ENCODE measurements at regions not wholly inside any gene's neighbourhood (a gene's known extent, or its start where the extent isn't known, plus 50 kb on each side); places are given as distances from the start of the nearest gene placed in this dataset.
A peak's percentile ranks its signal among the peaks of the same experiment; 100 is the strongest.

DNA sequence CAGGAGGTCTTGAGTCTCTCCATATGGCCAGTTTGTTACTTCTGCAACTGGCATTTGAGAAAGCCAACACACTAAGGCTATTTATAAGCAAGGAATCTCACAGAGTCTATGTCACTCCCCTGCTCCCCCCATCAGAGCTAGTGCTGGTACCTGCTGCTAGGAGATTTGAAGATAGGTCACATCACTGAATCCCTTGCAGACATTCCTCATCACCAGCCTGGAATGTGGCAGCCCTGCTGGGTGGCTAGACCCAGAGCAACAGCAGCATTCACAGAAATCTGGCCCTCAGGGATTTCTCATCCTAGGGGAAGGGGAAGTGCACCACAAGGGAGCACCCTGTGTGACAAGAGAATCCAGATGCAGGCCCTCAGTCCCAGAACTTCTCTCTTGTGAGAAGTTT is 672.1 kb downstream of the HACE1 start:
- DNase-seq, result no peak

DNA sequence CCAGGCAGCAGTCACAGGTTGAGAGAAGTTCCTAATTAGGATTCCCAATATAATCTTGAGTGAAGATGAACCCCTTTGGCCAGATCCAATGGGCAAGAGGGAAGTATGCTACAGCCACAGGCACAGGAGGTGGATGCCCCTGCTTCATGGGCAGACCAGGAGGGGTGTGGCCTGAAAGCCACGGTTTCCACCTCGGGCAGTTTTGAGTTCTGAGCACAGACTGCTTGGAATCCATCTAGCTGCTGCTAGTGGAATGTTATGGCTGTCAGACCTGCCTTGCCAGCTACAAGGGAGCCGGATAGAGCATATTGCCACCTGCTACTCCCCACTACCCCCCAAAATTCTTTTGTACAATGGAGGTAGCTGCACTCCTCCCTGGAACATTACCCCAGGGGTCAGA is 672.9 kb downstream of the HACE1 start:
- DNase-seq, result no peak

DNA sequence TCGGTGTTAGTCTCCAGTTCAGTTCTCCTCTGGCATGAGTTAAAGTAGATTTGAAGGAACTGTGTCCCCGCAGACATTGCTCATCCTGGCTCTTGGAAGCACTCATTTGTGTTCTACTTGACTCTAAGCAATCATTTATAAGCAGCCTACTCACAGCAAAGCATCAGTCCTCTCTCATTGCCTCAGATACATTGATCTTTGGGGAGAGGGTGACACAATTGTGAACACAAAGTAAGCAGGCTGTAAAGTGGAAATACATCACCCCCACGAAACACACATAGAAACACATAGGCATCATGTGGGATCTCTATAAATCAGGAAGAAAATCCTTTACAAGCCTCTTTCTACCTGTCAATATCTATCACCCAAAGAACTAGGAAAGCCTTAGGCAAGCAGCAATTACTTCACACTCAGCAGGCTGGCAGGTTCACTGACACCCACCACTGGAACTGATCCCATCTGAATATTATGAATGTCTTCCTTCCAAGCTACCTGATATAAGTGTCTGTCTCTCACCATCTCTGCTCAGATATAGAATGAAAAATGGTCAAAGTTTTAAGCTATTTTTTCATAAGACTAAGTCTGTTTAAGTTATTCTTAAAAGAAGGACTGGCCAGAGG is 675.8 kb downstream of the HACE1 start:
- DNase-seq, result no peak

DNA sequence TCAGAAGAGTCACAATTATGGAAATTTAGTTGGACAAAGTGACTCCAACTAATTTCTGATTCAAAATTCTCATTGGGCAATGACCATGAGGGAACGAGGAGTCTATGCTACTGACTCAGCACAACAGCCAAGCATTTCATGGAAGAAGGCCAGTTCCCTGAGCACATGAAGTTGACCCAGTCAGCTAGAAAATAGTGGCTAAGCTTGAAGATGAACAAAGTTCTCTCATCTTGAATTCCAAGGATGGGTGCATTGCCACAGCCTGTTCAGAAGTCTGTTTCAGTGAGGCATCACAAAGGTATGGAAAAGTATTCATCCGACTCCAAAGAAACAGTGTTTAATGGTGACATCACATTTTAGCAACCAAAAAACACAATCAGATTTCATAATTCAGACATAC is 676.9 kb downstream of the HACE1 start:
- no peak for DNase-seq

DNA sequence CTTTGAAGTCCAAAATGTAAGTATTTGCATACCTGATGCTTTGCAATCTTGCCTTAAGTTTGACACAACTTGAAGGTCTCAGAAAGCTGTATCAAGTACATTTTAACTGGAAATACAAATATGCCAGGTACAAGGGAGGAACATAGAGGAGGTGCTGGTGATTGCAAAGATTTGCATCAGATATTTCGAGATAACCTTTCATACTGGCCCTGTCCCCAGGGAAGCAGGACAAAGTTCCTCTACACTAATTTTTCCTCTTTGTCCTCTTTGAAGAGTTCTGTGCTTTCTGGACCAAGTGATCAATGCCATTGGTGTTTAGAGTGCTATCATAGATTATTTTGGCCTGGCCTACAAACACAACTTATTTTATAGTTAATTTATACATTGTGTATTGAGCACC is 686.1 kb downstream of the HACE1 start:
- DNase-seq, result no peak

DNA sequence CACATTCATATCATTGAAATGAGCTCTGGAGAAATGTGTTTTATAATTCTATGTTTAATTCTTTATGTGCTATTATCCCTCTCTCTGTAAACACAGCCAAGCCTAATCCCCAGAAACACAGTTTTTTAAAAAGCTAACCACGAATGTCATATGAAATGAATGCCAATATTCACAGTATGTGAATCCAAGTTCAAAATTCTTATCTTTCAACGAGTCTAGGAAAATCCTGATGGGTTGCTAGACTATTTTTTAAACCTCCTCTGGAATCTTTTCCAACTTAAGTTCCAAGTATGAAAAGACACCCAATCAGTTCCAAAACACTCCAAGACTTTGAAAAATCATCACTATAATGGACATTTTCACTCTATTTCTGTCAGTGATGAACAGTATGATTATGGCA is 689.3 kb downstream of the HACE1 start:
- no peak for DNase-seq

DNA sequence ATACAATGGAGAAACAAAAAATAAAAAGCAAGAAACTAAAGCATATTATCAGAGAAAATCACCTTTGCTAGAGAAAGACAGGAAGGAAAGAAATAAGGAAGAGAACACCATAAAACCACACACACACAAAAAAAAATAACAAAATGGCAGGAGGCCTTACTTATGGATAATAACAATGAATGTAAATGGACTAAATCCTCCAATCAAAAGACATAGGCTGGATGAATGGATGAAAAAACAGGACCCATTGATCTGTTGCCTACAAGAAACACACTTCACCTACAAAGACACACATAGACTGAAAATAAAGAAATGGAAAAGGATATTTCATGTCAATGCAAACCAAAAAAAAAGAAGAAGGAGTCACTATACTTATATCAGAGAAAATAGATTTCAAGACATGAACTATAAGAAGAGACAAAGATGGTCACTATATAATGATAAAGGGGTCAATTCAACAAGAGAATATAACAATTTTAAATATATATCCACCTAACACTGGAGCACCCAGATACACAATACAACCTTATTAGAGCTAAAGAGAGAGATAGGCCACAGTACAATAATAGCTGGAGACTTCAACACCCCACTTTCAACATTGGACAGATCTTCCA is 693.6 kb downstream of the HACE1 start:
- no peak for DNase-seq

DNA sequence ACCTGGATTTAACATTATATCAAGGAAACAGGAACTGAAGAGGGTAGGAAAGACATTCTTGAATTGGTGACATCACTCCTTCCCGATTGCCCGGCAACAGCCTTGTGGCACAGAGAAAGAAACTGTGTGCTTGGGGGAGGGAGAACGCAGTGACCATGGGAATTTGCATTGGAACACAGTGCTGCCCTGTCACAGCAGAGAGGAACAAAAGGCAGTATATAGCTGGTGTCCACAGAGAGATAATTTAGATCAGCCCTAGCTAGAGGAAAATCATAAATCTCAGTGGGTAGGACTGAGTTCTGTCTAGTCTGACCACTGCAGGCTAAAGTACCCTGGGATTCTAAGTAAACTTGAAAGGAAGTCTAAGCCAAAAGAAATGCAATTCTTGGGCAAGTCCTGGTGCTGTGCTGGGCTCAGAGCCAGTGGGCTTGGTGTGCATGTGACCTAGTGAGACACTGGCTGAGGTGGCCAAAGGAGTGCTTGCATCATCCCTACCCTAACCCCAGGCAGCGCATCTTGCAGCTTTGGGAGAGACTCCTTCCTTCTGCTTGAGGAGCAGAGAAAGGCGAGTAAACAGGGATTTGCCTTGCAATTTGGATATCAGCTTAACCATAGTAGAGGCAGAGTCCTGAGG is 697.6 kb downstream of the HACE1 start:
- DNase-seq, result no peak

DNA sequence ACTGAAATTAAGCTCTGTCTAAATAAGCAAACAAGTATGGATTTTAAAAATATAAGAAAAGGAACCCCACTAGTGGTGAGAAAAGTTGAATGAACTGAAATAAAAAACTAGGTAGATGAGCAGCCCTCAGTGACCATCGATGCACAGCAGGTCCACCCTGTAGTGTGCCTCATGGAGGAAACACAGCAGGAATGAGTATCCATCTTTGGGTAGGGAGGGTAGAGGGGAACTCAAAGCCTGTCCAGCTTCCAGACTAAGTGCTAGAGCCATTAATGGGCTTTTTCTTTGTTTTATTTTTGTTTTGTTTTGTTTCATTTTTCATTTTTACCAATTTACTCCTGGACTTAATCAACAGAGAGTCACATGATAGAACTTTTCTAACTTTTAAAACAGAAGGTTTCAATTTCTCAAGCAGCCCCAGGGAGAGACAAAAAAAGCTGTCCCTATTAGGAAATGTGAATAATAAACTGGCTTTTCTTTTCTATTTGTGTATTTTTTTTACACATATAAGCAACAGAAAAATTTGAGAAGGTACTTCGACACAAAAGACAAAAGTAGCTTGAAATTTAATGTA is 700.6 kb downstream of the HACE1 start:
- no peak for DNase-seq

DNA sequence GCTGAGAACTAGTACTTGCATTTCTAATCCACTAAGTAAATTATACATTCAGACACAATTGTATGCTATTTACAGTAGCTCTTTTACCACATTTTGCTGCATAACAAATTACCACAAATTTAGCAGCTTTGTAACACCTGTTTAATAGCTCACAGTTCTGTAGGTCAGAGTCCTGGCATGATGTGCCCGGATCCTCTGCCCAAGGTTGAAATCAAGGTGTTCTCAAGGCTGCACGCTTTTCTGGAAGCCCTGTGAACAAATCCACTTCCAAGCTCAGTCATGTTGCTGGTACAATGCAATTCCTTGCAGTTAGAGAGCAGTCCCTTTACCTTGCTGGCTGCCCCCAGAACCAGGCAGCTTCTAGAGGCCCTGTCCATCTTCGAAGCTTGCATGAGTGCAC is 716.0 kb downstream of the HACE1 start:
- no peak for DNase-seq

DNA sequence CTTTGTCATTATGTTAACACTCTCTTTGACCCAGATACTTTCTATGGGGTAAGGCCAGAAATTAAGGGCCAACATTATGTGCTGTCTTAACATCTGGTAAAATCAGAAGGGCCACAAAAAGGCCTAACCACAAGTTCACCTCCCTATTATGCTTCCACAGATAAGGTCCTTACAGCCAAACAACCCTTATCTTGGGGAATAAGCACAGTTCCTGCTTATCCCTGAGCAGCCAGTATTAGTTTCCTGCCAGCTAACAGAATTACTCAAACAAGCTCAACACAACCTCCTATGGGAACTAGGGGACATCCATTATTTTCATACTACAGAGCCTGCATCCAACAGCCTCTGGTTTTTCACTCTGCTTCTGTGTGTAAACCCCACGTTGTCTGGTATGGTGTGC is 724.8 kb downstream of the HACE1 start:
- DNase-seq, result no peak

DNA sequence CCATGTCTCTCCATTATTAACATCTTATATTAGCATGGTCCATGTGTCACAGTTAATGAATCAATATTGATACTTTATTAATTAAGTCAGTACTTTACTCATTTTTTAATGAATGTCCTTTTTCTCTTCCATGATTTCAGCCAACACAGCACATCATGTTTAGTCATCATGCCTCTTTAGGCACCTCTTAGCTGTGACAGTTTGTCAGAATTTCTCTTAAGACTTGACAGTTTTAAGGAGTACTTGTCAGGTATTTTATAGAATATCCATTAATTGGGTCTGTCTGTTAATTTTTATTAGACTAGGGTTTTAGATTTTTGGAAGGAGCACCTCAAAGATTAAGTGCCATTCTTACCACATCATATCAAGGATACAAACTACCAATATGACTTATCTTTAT is 729.4 kb downstream of the HACE1 start:
- DNase-seq, result no peak

DNA sequence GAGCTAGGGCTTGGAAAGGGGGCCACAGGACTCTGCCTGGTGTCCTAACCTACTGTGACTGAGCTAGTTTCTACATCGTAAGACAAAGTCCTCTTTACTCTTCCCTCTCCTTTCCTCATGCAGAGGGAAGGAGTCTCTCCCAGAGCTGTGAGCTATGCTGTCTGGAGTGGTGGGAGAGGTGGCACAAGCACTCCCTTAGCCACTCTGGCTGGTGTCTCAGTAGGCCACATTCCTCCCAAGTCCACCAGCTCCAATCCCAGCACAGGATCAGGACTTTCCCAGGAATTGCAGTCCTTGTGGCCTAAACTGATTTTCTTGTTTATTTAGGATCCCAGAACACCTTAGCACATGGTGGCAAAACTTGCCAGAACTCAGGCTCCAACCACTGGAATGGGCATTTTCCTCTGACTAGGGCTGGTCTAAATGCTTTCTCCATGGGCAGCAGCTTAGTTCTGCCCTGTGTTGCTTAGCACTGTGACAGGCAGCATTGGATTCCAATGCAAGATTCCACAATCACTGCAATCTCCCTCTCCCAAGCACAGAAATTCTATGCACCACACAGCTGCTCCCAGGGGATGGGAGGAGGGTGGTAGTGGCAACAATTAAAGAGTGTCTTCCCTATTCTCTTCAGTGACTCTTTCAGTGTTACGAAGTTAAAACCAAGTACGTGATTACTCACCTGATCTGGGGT is 733.3 kb downstream of the HACE1 start:
- no peak for DNase-seq

DNA sequence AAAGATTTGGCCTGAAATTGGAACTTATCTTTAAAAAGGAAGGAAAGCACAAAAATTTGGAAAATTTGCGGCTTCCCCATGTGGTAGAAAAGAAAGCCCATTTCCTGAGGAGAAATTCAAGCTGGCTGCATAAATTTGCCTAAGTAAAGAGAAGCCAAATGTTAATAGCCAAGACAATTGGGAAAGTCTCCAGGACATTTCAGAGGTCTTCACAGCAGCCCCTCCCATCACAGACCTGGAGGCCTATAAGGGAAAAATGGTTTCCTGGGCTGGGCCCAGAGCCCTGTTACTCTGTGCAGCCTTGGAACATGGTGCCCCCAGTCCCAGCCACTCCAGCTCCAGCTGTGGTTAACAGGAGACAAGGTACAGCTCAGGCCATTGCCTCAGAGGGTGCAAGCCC is 736.5 kb downstream of the HACE1 start:
- no peak for DNase-seq

DNA sequence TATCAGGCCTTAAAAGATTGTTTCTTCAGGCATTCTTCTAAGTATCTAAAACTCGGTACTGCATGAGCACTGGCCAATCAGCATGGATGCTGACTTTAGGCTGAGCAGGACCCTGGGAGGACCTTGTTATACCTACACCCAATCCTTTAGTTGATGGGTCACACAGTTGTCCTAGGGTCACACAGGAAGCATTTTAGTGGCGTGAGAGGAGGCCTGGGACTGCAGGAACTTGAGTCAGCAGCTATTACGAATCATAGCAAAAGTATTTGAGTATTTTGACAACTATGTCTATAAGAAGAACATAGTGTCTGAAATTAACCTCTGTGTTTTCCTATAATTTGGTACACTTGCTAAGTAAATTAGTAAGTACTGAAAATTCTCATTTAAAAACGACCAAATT is 741.4 kb downstream of the HACE1 start:
- DNase-seq, result no peak

DNA sequence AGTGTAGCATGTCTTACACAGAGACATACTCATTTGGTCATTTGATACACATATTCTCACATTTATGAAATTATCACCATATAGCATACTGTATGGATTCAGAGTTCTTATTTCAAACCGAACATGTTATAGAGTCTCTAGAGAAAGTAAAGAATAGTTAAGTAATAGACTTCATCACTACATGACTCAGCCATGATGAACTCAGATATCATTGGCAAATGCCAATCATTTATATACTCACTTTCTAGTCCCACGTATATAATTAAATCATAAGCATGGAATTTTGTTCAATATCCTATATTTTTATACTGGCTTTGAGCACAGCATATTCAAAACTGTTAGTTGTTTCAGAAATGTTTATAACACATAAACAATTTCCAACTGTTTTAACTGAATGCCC is 749.9 kb downstream of the HACE1 start:
- DNase-seq, result no peak

DNA sequence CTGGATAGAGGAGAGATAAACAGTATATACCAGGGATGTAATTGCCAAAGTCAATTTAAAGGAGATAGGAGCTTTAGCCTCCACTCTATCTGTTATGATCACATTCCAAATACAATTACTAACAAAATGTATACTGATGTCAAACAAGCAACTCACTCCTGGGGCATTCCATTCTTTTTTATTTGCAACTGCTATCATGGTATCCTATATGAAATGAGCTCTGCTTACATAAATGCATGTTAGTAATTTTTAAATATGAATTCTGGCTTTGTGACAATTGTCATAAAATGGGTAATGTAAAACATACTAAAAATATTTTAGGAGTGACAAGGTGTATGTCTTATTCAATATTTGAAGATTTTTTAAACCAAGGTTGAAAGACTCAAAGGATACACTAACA is 751.1 kb downstream of the HACE1 start:
- DNase-seq, result no peak

DNA sequence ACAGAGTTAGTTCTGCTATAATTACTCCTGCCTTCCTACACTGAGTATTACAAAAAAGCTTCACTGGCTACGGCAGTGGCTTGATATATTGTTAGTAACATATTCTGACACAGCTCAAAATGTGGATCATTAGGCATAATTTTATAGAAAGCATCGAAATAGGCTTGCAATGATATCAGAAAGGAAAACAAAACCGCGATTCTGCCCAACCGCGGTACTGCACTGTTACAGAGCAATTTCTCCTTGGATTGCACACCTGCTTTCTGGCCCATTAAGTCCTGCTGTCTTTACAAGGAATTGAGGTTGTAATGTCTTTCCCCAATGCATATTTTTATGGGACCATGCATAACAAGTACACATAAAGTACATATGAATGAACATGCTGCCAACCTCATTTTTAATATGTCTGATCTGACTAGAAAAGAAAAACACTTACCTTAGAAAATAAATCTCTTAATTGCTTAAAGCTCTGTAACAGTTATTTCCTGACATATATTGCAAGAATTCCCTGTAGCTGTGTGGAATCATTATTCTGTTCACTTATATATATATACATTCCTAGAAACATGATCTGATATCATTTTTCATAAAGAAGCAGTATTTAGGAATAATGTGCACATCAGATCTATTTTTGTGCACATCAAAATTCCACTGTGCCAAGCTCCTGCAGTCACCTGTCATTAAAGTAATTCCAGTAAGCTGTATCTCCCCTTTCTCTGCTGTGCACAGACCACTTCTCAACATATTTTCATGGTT is 763.9 kb downstream of the HACE1 start:
- no peak for DNase-seq

DNA sequence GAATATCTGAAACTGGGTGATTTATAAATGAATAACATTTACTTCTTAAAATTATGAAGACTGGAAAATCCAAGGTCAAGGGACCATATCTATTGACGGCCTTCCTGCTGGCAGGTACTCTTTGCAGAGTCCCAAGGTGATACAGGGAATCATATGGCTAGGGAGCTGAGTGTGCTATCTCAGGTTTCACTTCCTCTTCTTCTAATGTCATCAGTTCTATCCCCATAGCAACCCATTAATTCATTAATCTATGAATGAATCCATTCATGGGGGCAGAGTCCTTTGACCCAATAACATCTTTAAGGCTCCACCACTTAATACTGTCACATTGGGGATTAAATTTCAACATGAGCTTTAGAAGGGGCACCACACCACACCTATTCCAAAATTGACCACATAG is 772.0 kb downstream of the HACE1 start:
- DNase-seq, result no peak

DNA sequence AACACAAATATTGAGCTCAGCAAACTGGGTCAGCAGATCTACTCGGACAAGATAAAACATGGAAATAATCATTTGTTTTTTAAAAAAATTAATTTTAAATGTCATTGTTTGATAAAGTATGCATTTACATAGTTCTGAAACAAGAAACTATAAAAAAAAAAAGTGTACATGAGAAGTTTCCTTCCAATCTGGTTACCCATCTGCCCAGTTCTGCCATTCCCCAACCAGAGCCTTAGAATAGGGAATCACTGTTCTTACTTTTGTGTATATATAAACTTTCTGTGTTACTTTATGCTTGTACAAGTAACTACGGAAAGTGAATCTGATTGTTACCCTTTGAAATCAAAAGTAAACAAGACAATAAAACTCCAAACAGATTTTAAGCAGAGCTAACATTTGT is 791.4 kb downstream of the HACE1 start:
- DNase-seq, result no peak

DNA sequence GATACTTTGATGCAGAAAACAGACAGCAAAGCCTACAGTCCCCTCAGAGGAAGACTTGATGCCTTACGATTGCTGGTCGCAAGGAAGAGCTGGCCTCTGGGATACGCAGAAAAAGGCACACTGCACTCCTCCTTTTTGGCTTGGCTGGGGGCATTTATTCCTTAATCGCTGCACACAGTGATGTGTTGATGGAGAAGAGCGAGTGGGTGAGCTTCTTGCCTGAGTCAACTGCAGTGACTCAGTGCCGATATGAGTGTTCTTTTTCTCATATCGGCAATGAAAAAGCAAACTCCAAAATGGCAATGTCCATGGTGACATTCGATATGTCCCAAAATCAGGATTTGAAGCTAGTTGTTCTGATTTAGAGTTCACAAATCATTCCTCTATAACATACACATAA is 794.8 kb downstream of the HACE1 start:
- DNase-seq, result no peak

DNA sequence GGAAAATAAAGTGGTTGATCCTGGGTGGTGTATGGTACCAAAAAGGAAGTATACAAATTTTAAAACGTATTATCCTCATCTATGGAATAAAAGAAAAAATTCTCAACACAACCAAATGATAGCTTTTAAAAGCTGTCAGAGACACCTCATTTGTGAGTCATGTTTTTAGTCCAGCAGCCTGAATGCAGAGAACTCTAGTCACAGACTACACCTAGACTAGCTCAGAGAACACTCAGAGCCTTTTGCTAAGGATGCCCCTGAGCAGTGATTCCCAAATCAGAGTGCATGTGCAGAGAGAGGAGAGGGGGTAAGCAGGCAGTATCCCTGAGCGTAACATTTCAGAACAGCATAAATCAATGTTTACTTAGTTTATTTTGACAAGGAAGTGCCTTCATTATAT is 809.3 kb downstream of the HACE1 start:
- no peak for DNase-seq

DNA sequence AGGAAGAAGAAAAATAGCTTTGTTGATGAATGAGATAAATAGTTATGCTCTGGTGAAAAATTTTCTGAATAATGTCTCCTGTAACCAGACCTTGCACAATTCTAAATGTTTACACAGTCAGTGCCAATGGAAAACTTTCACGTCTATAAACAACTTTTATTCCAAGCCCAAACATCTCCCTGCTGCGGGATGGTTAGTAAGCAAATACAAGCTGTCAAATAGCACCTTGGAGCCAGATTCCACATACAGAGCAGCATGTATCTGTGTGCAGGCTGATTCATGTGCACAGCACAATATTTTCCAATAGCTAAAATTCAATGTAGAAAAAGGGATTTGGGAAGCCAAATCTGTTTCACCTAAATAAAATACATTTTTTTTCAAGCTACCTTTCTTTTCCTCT is 813.3 kb downstream of the HACE1 start:
- DNase-seq, result peak; percentile 38
